Sciatic nerve (tissue), 2 donors: ENCODE measurements at regions not wholly inside any gene's neighbourhood (a gene's known extent, or its start where the extent isn't known, plus 50 kb on each side); places are given as distances from the start of the nearest gene placed in this dataset.

Experiments
- ATAC-seq: fragments of 200-7000 bp; cut with Tn5 transposase; one replicate; pipeline ENCODE4 v1.9.1; 2020; ENCODE audit warnings: mild to moderate bottlenecking, moderate library complexity
- DNase-seq: peaks from one replicate; pipeline ENCODE4 v3.0.0-alpha.2; 2020; ENCODE audit warnings: low spot score
- intact Hi-C: fragments of 100-400 bp; cut with DNase I; formaldehyde crosslinking; loops from one replicate; pipeline ENCODE4 v1.14.2; 2022
- donor health status: DM: no; HTN: no; CAD: no.
- donor health status: DM: no; HTN: no; CAD: no.

DNA sequence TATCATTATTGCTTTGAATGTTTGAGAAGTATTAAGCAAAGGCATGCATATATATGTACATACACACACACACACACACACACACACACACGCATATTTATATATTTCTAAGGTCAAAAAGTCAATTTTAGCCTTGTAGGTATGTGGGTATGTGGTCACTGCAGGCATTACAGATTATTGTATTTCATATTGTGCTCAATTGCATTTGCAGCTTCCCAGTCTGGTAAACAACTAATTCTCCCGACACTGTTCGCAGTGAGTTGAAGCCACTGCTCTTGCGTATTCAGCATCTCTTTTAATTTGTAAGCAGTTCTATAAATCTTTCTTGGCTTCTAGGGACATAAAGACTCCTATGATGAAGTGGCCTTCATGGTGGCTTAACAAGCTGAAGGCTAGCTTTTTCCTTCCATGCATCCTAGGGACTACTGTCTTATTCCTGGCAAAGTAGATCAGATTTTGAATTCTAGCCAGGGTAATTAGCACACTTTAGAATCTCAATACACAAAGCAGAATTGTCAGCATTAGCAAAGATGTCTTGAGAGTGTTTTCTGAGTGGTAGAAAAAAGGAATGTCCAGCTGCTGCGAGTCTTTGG, 368.6 kb upstream of the NEGR1 start:
- intact Hi-C loops: no loop called here
- no peak for ATAC-seq
- DNase-seq: no peak

GRCh38 chr1:72649991-72650390, 367.7 kb upstream of the NEGR1 start:
- ATAC-seq (no peak), DNase-seq (no peak)
- intact Hi-C loops: no loop called here

DNA sequence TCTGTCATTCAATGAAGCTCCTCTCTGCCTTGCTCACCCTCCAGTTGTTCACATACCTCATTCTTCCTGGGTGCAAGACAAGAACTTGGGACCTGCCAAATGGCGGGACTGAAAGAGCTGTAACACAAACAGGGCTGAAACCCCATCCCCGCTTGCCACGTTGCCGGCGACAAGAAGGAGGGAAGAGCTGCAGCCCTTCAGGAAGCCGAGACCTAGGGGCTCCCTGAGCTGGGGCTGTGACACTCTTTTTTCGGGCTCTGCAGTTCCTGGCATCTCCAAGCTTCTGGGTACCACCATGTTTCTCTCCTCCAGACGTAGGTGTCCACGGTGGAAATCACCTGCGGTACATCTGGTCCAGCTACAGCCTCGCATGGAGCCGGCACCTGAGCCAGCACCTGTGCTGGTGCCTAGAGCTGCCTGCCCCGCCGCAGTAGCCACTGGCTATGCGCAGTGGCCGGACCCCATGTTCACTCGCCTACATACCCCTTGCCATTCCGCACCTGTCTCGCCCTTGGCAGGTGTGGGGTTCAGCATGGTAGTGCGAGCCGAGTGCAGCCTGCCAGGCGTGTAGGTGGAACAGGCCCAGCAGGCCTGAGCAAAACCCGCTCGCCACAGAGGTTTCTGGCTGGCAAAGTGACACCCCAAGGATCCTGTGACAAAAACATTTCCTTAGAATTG, 367.0 kb upstream of the NEGR1 start:
- DNase-seq (no peak), ATAC-seq (no peak)
- intact Hi-C loops: no loop called here

- DNase-seq: no peak
- intact Hi-C loops: no loop called here
- ATAC-seq: peak; percentile 26
These were observed 366.1 kb upstream of the NEGR1 start for GRCh38 chr1:72648465-72648864.

DNA sequence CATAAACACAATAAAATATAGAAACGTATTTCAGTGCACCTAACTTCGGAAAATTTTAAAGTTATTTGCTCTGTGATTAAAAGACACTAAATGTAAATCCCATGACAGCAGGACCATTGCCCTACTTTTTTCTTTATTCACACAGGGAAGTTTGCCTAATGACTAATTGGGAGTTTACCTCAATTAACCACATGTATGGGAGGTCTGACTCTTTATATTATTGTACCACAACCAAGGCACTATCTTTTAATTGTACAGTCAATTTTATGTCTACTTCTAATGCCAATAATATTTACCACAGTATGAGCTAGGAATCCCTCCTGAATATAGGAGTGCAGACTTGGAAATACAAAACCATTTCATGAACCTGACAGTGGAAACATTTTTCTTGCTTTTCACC, 360.8 kb upstream of the NEGR1 start:
- ATAC-seq: no peak
- intact Hi-C loops: no loop called here
- no peak for DNase-seq

DNA sequence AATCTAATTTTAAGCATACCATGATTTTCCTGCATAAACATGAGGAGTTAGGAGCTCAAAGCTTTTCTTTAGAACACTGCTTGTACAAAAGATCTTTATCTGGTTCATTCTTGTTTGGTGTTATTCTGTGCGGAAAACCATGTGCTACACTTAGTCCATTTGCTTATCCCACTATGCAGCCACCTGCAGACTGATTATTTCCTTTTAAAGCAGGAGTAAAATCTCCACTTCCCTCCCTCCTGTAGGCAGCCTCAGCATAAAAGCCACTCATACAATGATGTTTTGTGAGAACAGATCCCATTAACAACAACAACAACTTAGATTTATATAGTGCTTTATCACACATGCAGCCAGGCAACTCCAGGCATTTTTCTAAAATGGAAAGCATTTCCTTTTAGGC, 355.3 kb upstream of the NEGR1 start:
- intact Hi-C loops: no loop called here

GRCh38 chr1:72636631-72637030, 354.3 kb upstream of the NEGR1 start:
- DNase-seq: no peak
- peak; percentile 39 for ATAC-seq
- intact Hi-C loops: no loop called here

More for the DNA sequence above, 355.3 kb upstream of the NEGR1 start:
- no peak for ATAC-seq
- no peak for DNase-seq

DNA sequence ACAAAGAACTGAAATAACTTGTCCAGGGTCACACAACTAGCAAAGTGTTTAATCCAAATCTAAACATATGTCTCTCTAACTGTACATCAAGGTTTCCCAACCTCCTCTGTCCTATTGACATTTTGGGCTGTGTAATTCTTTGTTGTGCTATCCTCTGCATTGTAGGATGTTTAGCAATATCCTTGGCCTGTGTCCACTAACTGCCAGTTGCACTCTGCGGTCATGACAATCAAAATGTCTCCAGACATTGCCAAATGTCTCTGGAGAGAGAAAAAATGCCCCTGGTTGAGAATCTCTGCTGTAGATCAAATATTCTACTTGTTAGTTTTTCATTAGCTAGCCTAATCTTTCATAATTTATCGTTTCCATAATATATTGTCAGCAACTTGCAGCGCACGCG, 353.4 kb upstream of the NEGR1 start:
- intact Hi-C loops: no loop called here
- DNase-seq: no peak
- no peak for ATAC-seq

DNA sequence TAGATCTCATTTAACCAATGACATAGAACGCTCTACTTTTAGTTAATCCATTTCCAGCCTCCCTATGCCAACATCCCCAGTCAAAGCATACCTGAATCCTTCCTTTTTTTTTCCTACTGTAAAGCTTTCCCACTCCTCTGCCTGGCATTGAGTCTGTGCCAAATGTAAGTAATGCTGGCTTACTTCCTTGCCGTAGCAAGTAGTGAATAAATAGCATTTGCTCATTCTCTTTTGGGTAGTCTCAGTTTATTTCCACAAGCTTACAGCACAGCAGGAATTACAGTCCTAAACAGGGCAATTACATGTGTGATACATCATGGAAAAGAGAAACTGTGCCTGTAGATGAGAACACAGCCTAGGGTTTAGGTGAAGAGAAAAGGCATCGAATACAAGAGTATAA, 352.6 kb upstream of the NEGR1 start:
- intact Hi-C loops: no loop called here
- no peak for ATAC-seq
- no peak for DNase-seq

- intact Hi-C loops: no loop called here
- ATAC-seq (no peak), DNase-seq (no peak)
These were observed 349.1 kb upstream of the NEGR1 start for GRCh38 chr1:72631449-72631848.

GRCh38 chr1:72623299-72623708, 341.0 kb upstream of the NEGR1 start:
- no peak for DNase-seq
- ATAC-seq: peak; percentile 57
- intact Hi-C loops: no loop called here

DNA sequence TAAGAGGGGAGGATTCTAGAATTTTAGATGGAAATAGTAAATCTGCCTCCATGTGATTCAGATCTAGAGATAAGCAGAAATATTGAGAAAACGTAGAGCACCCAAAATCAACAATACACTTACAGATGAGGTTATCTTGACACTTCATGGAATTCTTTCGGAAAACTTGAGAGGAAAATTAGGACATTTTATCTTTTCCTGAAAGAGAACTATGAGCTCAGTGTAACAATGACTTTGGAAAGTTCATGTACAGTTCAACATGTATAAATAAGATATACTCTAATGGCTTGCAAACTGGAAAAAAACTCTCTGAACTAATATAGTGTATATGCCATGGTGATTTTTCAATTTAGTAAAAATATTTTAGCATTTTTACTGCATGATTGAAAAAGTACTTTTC, 338.1 kb upstream of the NEGR1 start:
- intact Hi-C loops: no loop called here
- DNase-seq: no peak
- ATAC-seq: no peak

GRCh38 chr1:72606216-72606810, 324.0 kb upstream of the NEGR1 start:
- ATAC-seq (no peak), DNase-seq (no peak)
- intact Hi-C loops: no loop called here

DNA sequence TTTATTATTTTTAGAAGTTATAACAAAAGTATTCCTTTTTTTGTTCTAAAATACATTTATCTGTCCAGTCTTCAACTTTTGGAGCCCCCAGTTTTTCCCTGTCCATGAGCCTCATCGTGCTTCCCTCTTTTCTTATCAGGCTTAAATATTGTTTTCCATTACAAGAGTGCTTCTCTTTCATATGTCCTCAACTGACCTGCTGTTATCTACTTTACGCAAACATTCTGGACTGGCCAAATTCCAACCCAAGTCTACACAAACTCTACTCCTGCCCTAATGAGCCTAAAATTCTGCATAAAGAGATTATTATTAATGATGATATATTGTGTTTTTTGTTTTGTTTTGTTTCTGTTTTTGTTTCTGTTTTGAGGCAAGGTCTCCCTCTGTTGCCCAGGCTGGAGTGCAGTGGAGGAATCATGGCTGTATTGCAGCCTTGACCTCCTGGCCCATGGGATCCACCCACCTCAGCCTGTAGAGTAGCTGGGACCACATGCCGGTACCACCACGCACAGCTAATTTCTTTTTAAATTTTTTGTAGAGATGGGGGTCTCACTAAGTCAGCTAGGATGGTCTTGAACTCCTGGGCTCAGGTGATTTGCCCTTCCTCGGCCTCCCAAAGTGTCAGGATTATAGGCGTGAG, 318.8 kb upstream of the NEGR1 start:
- DNase-seq (no peak), ATAC-seq (no peak)
- intact Hi-C loops: no loop called here

GRCh38 chr1:72586023-72586685, 303.8 kb upstream of the NEGR1 start:
- DNase-seq (no peak), ATAC-seq (no peak)
- intact Hi-C loops: no loop called here

- DNase-seq (no peak), ATAC-seq (no peak)
- intact Hi-C loops: no loop called here
These were observed 297.3 kb upstream of the NEGR1 start for GRCh38 chr1:72579629-72580028.

GRCh38 chr1:72570815-72571214, 288.5 kb upstream of the NEGR1 start:
- no peak for DNase-seq
- intact Hi-C loops: no loop called here
- no peak for ATAC-seq

DNA sequence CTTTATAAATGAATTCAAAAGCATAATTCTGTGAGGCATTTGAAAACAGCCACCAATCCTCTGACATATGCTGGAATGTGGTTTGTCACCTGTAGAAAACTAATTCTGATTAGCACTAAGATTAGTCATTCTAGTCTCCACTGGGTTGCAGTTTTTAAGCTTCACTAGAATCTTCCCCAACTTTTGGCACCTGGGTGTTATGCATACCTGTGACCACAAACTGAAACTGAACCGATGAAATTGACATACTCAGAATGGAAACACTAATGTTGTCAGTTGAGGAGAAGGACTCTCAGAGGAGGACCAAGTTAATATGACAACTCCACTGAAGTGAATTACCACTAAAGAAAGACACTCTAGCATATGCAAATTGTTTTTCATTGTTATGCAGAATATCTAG, 285.8 kb upstream of the NEGR1 start:
- no peak for ATAC-seq
- no peak for DNase-seq
- intact Hi-C loops: no loop called here

DNA sequence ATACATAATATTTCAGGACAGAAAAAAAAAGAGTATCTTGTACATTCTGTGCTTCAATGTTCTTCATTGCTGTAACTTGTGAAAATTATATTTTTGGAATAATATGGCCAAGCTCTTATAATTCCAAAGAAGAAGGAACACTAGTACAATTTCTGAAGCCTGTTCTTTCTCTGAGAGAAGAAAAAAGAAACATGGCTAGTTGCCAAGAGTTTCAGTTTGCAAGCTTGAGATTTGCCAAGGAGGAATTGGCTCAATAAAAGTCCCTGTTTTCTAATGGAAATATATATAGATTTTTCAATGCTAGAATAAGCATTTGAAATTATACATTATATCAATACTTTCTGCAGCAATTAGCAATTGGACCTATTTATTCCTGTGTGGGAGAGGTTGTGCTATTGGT, 285.2 kb upstream of the NEGR1 start:
- ATAC-seq (no peak), DNase-seq (no peak)
- intact Hi-C loops: no loop called here

GRCh38 chr1:72564749-72565148, 282.4 kb upstream of the NEGR1 start:
- DNase-seq (no peak), ATAC-seq (no peak)
- intact Hi-C loops: no loop called here
